Retinal pigment epithelial cell (primary cell): ENCODE measurements at regions not wholly inside any gene's neighbourhood (a gene's known extent, or its start where the extent isn't known, plus 50 kb on each side); places are given as distances from the start of the nearest gene placed in this dataset.

Source experiments
- DNase-seq: peaks from one replicate; pipeline ENCODE4 v3.0.0-alpha.2; 2010; ENCODE audit warnings: low read depth
- H3K4me3 ChIP-seq: 2 replicates; pipeline ENCODE4 v1.5.1; 2011; ENCODE audit warnings: mild to moderate bottlenecking, low read length, control low read depth, moderate library complexity
- TF ChIP-seq, protein P1 (sequence below): conservative IDR thresholded peaks from 2 replicates; pipeline ENCODE4 v1.5.1; 2011; ENCODE audit warnings: low read depth, low read length, control low read depth, inconsistent platforms

GRCh38 chr9:79847074-79847473 lies 275.3 kb downstream of the TLE4 start:
- no peak overlapping the region for H3K4me3 ChIP-seq
- DNase-seq = no peak
- TF ChIP-seq, protein P1, sequence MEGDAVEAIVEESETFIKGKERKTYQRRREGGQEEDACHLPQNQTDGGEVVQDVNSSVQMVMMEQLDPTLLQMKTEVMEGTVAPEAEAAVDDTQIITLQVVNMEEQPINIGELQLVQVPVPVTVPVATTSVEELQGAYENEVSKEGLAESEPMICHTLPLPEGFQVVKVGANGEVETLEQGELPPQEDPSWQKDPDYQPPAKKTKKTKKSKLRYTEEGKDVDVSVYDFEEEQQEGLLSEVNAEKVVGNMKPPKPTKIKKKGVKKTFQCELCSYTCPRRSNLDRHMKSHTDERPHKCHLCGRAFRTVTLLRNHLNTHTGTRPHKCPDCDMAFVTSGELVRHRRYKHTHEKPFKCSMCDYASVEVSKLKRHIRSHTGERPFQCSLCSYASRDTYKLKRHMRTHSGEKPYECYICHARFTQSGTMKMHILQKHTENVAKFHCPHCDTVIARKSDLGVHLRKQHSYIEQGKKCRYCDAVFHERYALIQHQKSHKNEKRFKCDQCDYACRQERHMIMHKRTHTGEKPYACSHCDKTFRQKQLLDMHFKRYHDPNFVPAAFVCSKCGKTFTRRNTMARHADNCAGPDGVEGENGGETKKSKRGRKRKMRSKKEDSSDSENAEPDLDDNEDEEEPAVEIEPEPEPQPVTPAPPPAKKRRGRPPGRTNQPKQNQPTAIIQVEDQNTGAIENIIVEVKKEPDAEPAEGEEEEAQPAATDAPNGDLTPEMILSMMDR = no peak

DNA sequence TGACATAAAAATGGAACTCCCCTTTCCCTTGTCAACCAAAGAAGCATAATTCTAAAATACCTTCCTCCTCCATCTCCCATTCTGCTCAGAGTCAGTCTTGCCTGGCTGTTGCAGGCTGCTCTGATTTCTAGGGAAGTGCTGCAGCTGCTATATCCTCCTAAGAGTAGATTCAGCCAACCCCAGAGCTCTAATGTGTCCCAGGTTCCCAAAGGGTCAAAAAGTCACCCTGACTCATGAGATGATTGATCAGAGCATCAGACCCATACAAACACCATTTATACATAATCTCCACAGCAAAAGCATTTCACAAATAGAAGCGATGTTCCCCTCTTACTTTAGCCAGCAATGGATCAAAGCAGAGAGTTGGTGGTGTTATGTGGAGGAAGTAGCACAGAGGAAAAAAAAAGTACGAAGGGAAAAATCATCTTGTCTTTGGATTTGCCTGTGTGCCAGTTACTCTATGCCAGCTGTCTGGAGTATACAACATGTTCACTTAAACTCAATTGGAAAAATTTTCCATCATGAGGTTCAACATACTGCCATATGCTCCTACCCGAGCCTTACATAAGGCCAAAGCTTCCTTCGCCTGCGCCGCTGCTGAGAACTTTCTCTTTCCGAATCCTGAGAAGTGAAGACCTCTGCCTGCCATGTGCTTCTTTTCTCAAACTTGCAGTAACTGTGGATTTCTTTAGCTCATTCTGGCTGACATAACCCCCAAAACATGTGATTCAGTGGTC lies 258.0 kb downstream of the TLE4 start:
- no peak overlapping the region for H3K4me3 ChIP-seq
- TF ChIP-seq, protein P1 = no peak
- DNase-seq = no peak

GRCh38 chr9:79824265-79824664 lies 252.5 kb downstream of the TLE4 start:
- no peak overlapping the region for H3K4me3 ChIP-seq
- no peak for DNase-seq
- TF ChIP-seq, protein P1 = no peak

DNA sequence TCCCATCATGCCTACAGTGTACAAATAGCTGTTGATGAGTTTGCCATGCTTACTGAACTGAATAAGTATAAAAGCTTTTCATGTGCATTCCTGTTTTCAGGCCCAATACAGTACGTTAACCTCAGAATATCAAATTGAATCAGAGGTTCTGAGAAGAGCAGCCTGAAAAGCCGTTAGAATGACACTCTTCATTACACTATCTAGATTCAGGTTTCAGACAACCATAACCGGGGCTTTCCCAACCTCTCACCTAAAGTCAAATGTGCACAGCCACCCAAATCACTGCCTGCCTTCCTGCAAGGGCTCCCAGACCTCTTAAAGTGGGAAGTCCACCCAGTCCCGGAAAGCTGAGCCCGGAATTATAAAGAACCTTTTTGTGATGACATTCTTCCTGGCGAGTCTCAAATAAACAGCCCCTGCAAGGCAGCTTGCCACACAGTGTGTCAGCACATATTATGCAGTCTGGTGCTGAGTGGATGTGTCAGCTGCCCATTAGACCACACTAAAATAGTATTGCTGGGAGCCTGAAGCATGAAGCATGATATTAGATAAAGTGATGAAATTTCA lies 245.8 kb downstream of the TLE4 start:
- TF ChIP-seq, protein P1 = no peak
- H3K4me3 ChIP-seq = no peak overlapping the region
- DNase-seq = no peak

GRCh38 chr9:79813258-79813638 lies 241.5 kb downstream of the TLE4 start:
- no peak overlapping the region for H3K4me3 ChIP-seq
- TF ChIP-seq, protein P1 = no peak
- DNase-seq = no peak

- TF ChIP-seq, protein P1 = no peak
- no peak overlapping the region for H3K4me3 ChIP-seq
- no peak for DNase-seq
These were observed 240.9 kb downstream of the TLE4 start for GRCh38 chr9:79812507-79813257.
